ENCODE measurements at regions not wholly inside any gene's neighbourhood (a gene's known extent, or its start where the extent isn't known, plus 50 kb on each side); places are given as distances from the start of the nearest gene placed in this dataset.

DNA sequence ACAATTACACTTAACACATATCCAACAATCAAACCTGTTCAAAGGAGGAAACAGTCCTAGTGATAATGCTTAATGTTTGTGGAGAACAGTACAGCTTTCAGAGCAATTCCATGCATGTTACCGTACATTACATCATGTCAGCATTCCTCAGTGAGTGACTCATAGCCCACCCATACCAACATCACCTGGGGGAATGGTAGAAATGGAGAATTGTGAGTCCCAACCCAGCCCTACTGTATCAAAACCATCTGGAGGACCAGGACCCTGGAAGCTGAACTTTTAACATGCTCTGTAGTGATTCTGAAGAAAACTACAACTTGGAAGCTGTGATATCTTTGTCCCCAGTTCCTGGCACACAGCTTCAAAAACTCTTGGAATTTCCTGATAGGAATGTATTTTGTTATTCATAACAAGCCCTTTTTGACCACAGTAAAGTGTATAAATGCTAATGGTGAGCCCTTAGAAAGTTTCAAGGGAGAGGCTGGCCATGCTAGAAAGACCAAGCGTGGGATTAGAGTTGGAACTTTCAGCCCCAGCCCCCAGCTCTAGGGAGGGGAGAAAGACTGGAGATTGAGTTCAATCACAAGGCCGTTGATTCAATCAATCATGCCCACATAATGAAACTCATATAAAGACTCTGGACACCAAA, 301.1 kb downstream of the BUD13 start:
- TF ChIP-seq, protein P1, sequence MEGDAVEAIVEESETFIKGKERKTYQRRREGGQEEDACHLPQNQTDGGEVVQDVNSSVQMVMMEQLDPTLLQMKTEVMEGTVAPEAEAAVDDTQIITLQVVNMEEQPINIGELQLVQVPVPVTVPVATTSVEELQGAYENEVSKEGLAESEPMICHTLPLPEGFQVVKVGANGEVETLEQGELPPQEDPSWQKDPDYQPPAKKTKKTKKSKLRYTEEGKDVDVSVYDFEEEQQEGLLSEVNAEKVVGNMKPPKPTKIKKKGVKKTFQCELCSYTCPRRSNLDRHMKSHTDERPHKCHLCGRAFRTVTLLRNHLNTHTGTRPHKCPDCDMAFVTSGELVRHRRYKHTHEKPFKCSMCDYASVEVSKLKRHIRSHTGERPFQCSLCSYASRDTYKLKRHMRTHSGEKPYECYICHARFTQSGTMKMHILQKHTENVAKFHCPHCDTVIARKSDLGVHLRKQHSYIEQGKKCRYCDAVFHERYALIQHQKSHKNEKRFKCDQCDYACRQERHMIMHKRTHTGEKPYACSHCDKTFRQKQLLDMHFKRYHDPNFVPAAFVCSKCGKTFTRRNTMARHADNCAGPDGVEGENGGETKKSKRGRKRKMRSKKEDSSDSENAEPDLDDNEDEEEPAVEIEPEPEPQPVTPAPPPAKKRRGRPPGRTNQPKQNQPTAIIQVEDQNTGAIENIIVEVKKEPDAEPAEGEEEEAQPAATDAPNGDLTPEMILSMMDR (IDR thresholded peaks at IDR 0.05; ENCODE audit: low read depth, low read length): no peak
- no peak for TF ChIP-seq EZH2phosphoT487 (IDR thresholded peaks at IDR 0.05; ENCODE audit: low read depth)

Measured in OCI-LY3 (cell line).